GM23338 (cell line): ENCODE measurements at regions not wholly inside any gene's neighbourhood (a gene's known extent, or its start where the extent isn't known, plus 50 kb on each side); places are given as distances from the start of the nearest gene placed in this dataset.

Source experiments
- CREB1 ChIP-seq: fragments of 250-450 bp; sonication (Bioruptor Pico); IDR thresholded peaks from 2 replicates; pipeline ENCODE4 v1.5.0; 2020; ENCODE audit warnings: low read depth, mild to moderate bottlenecking, moderate library complexity
- CTCF ChIP-seq, 2 experiments: fragments of 200-600 bp in 1 of 2; sonication (generic) in 1 of 2; conservative IDR thresholded peaks; 2 replicates each; pipeline versions ENCODE4 v1.5.1 to v1.6.1; 2016 to 2017; ENCODE audit warnings: antibody characterized with exemption in 2 of 2, low read depth in 2 of 2, mild to moderate bottlenecking in 2 of 2, moderate library complexity in 1 of 2
- EZH2 ChIP-seq: fragments of 200-600 bp; sonication (generic); IDR thresholded peaks from one replicate; pipeline ENCODE4 v1.8.0; 2017; ENCODE audit warnings: antibody characterized with exemption, mild to moderate bottlenecking, low read depth; ENCODE audit not compliant: unreplicated experiment
- EZH2phosphoT487 ChIP-seq: fragments of 200-600 bp; sonication (generic); IDR thresholded peaks from one replicate; pipeline ENCODE4 v1.8.1; 2018; ENCODE audit warnings: antibody characterized with exemption; ENCODE audit not compliant: unreplicated experiment
- JUNB ChIP-seq: IDR thresholded peaks from one replicate; pipeline ENCODE4 v1.6.1; 2016; ENCODE audit warnings: antibody characterized with exemption; ENCODE audit not compliant: unreplicated experiment
- NANOG ChIP-seq: IDR thresholded peaks from 2 replicates; pipeline ENCODE4 v1.6.1; 2016; ENCODE audit warnings: antibody characterized with exemption, borderline replicate concordance
- POLR2AphosphoS5 ChIP-seq: IDR thresholded peaks from 2 replicates; pipeline ENCODE4 v1.6.1; 2016; ENCODE audit warnings: antibody characterized with exemption, low read depth
- REST ChIP-seq: IDR thresholded peaks from one replicate; pipeline ENCODE4 v1.6.1; 2018; ENCODE audit warnings: antibody characterized with exemption; ENCODE audit not compliant: unreplicated experiment
- ZNF331 ChIP-seq: fragments of 250-450 bp; sonication (Bioruptor Pico); IDR thresholded peaks from 2 replicates; pipeline ENCODE4 v1.5.0; 2020; ENCODE audit warnings: low read depth, mild to moderate bottlenecking, moderate library complexity

- TF ChIP-seq CTCF (conservative IDR thresholded peaks at IDR 0.05; ENCODE audit: low read depth in 2 of 2) (no peak), ZNF331 (CRISPR knock-in tag) (no peak), CREB1 (no peak), EZH2phosphoT487 (no peak), EZH2 (no peak), JUNB (no peak), POLR2AphosphoS5 (no peak), NANOG (no peak), REST (no peak)
Observed at GRCh38 chrX:57232658-57233360, 53.7 kb upstream of the FAAH2 start.
